Keratinocyte (primary cell): ENCODE measurements at regions not wholly inside any gene's neighbourhood (a gene's known extent, or its start where the extent isn't known, plus 50 kb on each side); places are given as distances from the start of the nearest gene placed in this dataset.

Experiments
- EZH2 ChIP-seq: IDR thresholded peaks from one replicate; pipeline ENCODE4 v1.6.1; 2012; ENCODE audit warnings: inconsistent platforms, mild to moderate bottlenecking, low read length, moderate library complexity
- TF ChIP-seq, protein P1 (sequence below), 3 experiments: IDR thresholded peaks in 1 of 3; conservative IDR thresholded peaks in 1 of 3; optimal IDR thresholded peaks in 1 of 3; 2 replicates in 2 of 3; 3 replicates in 1 of 3; pipeline versions ENCODE3 to v1.5.1; 2011; ENCODE audit warnings: low read length in 3 of 3, mild to moderate bottlenecking in 3 of 3, moderate library complexity in 2 of 3, control low read depth in 1 of 3, inconsistent platforms in 1 of 3; ENCODE audit not compliant: insufficient read depth in 2 of 3; ENCODE audit errors: extremely low read depth in 1 of 3

DNA sequence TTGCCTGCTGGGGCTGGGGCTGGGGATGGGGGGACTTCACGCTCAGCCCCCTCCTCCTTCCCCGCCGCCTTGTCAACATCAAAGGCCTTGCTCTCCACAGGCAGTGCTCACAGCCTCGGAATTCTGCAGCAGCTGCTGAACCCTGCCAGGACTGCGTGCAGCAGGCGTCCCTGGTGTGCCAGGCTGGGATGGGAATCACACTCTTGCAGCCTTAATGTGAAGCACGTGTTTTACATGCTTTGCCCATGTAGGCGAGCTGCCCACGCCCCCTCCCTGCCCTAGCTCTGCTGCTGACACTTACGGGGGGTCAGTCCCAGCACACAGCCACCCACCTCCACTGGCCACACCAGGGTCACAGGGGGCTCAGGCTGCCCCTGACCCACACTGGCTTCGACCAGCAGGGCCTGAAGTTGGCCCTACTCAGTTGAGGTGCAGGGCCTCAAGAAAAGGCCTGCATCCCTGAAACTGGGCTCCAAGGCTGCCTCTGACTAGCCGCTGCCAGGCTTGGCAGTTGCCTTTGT is 276.2 kb upstream of the RTL1 start:
- TF ChIP-seq, protein P1, sequence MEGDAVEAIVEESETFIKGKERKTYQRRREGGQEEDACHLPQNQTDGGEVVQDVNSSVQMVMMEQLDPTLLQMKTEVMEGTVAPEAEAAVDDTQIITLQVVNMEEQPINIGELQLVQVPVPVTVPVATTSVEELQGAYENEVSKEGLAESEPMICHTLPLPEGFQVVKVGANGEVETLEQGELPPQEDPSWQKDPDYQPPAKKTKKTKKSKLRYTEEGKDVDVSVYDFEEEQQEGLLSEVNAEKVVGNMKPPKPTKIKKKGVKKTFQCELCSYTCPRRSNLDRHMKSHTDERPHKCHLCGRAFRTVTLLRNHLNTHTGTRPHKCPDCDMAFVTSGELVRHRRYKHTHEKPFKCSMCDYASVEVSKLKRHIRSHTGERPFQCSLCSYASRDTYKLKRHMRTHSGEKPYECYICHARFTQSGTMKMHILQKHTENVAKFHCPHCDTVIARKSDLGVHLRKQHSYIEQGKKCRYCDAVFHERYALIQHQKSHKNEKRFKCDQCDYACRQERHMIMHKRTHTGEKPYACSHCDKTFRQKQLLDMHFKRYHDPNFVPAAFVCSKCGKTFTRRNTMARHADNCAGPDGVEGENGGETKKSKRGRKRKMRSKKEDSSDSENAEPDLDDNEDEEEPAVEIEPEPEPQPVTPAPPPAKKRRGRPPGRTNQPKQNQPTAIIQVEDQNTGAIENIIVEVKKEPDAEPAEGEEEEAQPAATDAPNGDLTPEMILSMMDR (optimal IDR thresholded peaks at IDR 0.05 in 1 of 3, IDR thresholded peaks at IDR 0.05 in 1 of 3, conservative IDR thresholded peaks at IDR 0.05 in 1 of 3; ENCODE audit: extremely low read depth in 1 of 3, insufficient read depth in 2 of 3, low read length in 3 of 3), result no peak
- TF ChIP-seq EZH2, result no peak
